ENCODE measurements at regions not wholly inside any gene's neighbourhood (a gene's known extent, or its start where the extent isn't known, plus 50 kb on each side); places are given as distances from the start of the nearest gene placed in this dataset.
"Not testable (repeated sequence)": the region's sequence is repeated elsewhere in the genome, so short reads cannot be mapped to it uniquely, and the experiment has no call there.

GRCh38 chr14:50014809-50015430 lies 101.5 kb downstream of the VCPKMT start:
- no peak for DNase-seq (ENCODE audit: low spot score in 2 of 2)
- no peak for FAIRE-seq

- FAIRE-seq: no peak
These were observed 100.7 kb downstream of the VCPKMT start for GRCh38 chr14:50015716-50016115.

GRCh38 chr14:50018201-50018932 lies 98.0 kb downstream of the VCPKMT start:
- FAIRE-seq (no peak), DNase-seq (ENCODE audit: low spot score in 2 of 2) (no peak)

More at GRCh38 chr14:50015716-50016115, 100.7 kb downstream of the VCPKMT start:
- no peak for DNase-seq (ENCODE audit: low spot score in 2 of 2)

GRCh38 chr14:50018933-50019210 lies 97.5 kb downstream of the VCPKMT start:
- DNase-seq (ENCODE audit: low spot score in 2 of 2): no peak
- FAIRE-seq: no peak

- FAIRE-seq (no peak), DNase-seq (ENCODE audit: low spot score in 2 of 2) (no peak)
These were observed 96.2 kb downstream of the VCPKMT start for GRCh38 chr14:50020184-50020583.

- FAIRE-seq: no peak
- DNase-seq (ENCODE audit: low spot score in 2 of 2): no peak
These were observed 95.6 kb downstream of the VCPKMT start for GRCh38 chr14:50020799-50021198.

GRCh38 chr14:50021261-50022031 lies 94.9 kb downstream of the VCPKMT start:
- DNase-seq (ENCODE audit: low spot score in 2 of 2) (no peak), FAIRE-seq (no peak)

- DNase-seq (ENCODE audit: low spot score in 2 of 2): no peak
- FAIRE-seq: no peak
These were observed 93.7 kb downstream of the VCPKMT start for GRCh38 chr14:50022661-50023060.

- FAIRE-seq: no peak
- DNase-seq (ENCODE audit: low spot score in 2 of 2): no peak
These were observed 92.5 kb downstream of the VCPKMT start for GRCh38 chr14:50023671-50024490.

- no peak for FAIRE-seq
- no peak for DNase-seq (ENCODE audit: low spot score in 2 of 2)
These were observed 91.3 kb downstream of the VCPKMT start for GRCh38 chr14:50025073-50025472.

- DNase-seq (ENCODE audit: low spot score in 2 of 2) (no peak), FAIRE-seq (no peak)
These were observed 90.6 kb downstream of the VCPKMT start for GRCh38 chr14:50025776-50026175.

- DNase-seq (ENCODE audit: low spot score in 2 of 2): no peak
These were observed 90.0 kb downstream of the VCPKMT start for GRCh38 chr14:50026396-50026795.

GRCh38 chr14:50027816-50028215 lies 88.6 kb downstream of the VCPKMT start:
- DNase-seq (ENCODE audit: low spot score in 2 of 2): no peak
- no peak for FAIRE-seq

More at GRCh38 chr14:50026396-50026795, 90.0 kb downstream of the VCPKMT start:
- FAIRE-seq: no peak

- DNase-seq (ENCODE audit: low spot score in 2 of 2) (no peak), FAIRE-seq (no peak)
These were observed 87.9 kb downstream of the VCPKMT start for GRCh38 chr14:50028458-50028857.

- FAIRE-seq: no peak
- DNase-seq (ENCODE audit: low spot score in 2 of 2): no peak
These were observed 86.3 kb downstream of the VCPKMT start for GRCh38 chr14:50030036-50030435.

- not testable (repeated sequence) for FAIRE-seq
These were observed 85.5 kb downstream of the VCPKMT start for GRCh38 chr14:50030911-50031310.

GRCh38 chr14:50031602-50032313 lies 84.6 kb downstream of the VCPKMT start:
- FAIRE-seq: no peak

More at GRCh38 chr14:50030911-50031310, 85.5 kb downstream of the VCPKMT start:
- not testable (repeated sequence) for DNase-seq (ENCODE audit: low spot score in 2 of 2)

GRCh38 chr14:50032462-50033167 lies 83.8 kb downstream of the VCPKMT start:
- DNase-seq (ENCODE audit: low spot score in 2 of 2); FAIRE-seq: not testable (repeated sequence)

More at GRCh38 chr14:50031602-50032313, 84.6 kb downstream of the VCPKMT start:
- no peak for DNase-seq (ENCODE audit: low spot score in 2 of 2)

GRCh38 chr14:50035214-50035613 lies 81.2 kb downstream of the VCPKMT start:
- FAIRE-seq (no peak), DNase-seq (ENCODE audit: low spot score in 2 of 2) (no peak)

Measured in frontal cortex (tissue), 3 donors.